Head of caudate nucleus (tissue), 42 donors: ENCODE measurements at regions not wholly inside any gene's neighbourhood (a gene's known extent, or its start where the extent isn't known, plus 50 kb on each side); places are given as distances from the start of the nearest gene placed in this dataset.
"Not testable (repeated sequence)": the region's sequence is repeated elsewhere in the genome, so short reads cannot be mapped to it uniquely, and the experiment has no call there.

Experiments
- DNase-seq, 42 donors: peaks; one replicate each; pipeline versions ENCODE4 v3.0.0 to v3.0.0-alpha.2; 2020 to 2021; ENCODE audit warnings: mixed read lengths in 7 of 42
- intact Hi-C: fragments of 100-400 bp; cut with DNase I; formaldehyde crosslinking; loops from one replicate; pipeline ENCODE4 v1.15.0; 2022

DNA sequence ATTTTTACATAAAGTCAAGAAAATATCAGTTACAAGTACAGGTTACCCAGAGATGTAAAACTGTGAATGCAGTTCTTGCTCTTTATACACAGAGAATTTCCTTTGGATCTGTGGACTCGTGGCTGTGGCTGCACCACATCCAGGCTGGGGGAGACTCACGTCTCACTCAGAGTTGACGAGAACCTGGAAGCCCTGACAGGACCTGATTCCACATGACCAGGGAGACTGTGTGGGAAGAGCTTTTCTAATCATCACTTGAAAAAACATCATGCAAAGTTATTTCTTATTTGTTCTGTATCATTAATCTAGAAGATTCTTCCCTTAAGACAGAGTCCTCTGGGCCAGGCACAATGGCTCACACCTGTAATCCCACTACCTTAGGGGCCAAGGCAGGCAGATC lies 1159.0 kb downstream of the RPIA start:
- intact Hi-C loops = no loop called here
- DNase-seq = no peak

DNA sequence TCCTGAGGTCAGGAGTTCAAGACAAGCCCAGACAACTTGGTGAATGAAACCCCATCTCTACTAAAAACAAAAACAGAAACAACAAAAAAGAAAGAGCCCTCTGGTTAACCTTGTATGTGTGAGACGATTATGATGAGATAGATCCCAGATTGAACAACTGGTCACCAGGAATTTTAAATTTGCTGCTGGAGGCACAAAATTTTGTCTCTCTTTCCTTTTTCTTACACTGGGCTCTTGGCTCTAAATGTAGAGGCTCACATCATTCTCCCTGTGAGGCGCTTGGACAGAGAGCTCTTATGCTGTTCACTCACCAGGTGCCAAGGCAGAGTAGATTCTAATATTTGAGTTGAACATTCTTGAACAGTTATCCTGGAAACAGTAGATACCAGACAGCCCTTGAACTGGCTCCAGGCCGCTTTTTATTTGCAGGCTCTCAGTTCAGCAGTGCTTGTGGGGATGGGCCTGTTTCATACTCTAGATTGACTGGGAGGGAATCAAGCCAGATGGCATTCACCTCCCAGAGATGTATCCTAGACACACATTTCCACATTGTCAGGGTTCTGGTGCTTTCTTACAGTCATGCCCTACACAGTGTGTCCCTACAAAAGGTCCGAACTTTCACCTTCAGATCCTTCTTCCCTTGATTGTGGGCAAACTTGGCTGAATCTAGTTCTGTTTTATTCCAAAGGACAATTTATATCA lies 1159.6 kb downstream of the RPIA start:
- intact Hi-C loops = no loop called here
- DNase-seq = no peak

DNA sequence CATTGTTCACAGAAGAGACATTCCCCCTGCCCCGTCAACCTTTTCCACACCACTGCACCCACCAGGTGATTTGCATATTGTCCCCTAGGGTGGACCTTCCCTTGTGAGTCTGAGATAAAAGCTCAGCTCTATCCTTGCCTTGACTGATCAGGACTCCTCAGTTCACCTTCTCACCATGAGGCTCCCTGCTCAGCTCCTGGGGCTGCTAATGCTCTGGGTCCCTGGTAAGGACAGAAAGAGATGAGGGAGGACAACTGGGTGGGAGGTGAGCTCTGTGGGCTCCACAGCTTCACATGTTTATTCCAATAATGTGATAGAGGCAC lies 1160.1 kb downstream of the RPIA start:
- DNase-seq = no peak
- intact Hi-C loops = no loop called here

DNA sequence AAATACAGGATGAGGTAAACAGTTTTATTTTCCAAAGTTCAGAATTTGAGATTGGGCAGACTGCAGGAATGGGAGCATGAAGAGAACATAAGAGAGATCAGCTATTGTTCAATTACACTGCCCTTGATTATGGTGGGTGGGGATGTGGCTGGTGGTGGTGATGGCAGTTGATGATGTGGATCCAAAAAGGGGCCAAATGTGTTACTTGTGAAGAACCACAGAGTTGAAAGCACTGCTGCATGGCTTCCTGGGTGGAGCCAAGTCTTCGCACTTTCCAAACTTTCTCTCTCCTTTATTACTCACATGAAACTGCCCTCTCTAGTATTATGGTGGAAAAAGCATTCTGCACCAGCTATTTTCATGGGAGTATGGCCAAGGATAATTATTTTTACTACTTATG lies 1162.0 kb downstream of the RPIA start:
- intact Hi-C loops, DNase-seq: not testable (repeated sequence)

- DNase-seq, intact Hi-C loops: not testable (repeated sequence)
Measured at GRCh38 chr2:89855752-89856151, 1164.3 kb downstream of the RPIA start.

- intact Hi-C loops, DNase-seq: not testable (repeated sequence)
Measured at GRCh38 chr2:89856305-89856704, 1164.8 kb downstream of the RPIA start.

GRCh38 chr2:89862164-89862563 lies 1170.7 kb downstream of the RPIA start:
- intact Hi-C loops, DNase-seq: not testable (repeated sequence)

DNA sequence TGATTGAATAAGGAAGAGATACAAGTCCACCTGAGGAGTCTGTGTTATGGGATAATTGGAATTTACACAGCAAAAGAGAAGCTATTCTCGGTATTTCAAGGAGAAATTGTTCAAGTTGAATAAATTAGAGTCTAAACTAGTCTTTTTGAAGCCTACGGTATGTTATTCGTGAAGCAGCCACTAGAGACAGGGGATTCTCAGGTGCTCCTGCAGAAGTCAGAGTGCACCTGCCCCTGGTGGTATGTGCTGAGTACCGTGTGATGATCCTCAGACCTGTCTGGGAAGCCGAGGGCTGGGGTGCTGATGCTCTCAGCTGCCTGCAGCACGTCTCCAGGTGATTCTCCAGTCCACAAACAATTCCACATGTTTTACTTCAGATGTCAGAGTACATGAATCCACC lies 1171.7 kb downstream of the RPIA start:
- intact Hi-C loops, DNase-seq: not testable (repeated sequence)

DNA sequence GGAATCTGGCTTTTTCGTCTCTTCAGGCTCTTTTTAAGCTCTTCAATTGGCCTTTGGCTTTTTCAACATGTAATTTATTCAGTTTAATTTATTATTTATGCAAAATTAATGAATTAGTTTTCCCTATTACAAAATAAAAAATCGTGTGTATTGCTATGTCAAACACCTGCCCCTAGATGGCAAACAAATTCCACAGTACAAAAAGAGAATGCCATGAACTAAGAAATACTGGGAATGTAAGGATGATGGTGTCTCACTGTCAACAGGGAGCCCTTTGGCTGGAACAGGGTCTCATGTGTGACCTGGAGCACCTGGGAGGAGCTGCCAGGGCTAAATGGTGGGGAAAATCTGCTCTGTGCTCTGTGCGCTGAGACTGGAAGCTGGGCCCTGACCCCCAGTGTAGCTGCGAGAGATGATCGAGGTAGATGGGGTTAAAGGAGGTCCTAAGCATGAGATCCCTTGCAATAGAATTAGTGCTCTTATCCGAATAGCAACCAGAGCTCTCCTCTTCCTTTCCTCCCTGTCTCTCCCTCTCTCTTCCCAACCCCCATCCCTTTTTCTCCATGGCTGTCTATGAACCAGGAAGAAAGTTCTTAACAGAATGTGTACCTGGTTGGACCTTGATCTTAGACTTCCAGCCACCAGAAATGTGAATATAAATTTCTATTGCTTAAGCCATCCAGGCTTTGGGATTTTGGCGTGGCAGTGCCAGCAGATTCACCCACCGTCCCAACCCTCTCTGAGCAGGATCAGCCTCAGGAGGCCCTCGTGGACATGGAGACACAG lies 1183.5 kb downstream of the RPIA start:
- DNase-seq, intact Hi-C loops: not testable (repeated sequence)

DNA sequence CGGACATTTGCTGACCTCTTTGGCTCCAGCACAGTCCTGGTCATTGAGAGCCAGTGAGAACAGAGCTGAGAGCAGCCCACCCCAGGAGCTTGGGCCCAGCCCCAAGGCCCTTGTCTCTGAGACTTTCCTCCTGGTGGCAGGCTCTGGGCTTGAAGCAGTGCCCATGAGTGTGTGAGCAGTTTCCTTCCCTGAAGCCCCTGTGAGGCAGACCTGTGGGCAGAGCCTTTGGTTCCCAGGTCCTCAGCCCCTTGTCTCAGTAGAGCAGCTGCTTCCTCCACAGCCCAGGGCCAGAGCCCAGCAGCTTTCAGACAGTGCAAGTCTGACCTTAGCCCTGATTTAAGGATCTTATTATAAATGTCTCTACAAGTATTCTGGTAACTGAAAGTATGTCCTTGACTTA lies 1185.0 kb downstream of the RPIA start:
- DNase-seq, intact Hi-C loops: not testable (repeated sequence)

- DNase-seq, intact Hi-C loops: not testable (repeated sequence)
Measured at GRCh38 chr2:89876878-89877277, 1185.4 kb downstream of the RPIA start.

- DNase-seq, intact Hi-C loops: not testable (repeated sequence)
Measured at GRCh38 chr2:89882880-89883279, 1191.4 kb downstream of the RPIA start.

DNA sequence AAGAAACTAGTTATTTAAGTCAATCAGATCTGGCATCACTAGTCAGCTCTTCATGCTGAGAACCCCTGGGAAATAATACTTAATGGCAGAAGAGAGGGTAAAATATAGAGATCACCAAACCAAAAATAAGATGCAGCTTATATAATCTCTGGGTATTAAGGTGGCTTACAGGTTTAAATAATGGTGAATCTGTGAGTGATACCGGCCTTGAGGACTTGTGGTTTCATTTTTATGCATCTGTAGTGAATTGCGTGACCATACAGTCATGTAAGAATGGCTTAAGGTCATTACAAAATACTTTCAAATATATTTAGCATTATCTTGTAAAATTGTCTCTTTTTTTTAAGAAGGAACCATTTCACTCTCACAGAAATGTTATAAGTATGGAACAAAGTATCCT lies 1192.2 kb downstream of the RPIA start:
- intact Hi-C loops, DNase-seq: not testable (repeated sequence)

DNA sequence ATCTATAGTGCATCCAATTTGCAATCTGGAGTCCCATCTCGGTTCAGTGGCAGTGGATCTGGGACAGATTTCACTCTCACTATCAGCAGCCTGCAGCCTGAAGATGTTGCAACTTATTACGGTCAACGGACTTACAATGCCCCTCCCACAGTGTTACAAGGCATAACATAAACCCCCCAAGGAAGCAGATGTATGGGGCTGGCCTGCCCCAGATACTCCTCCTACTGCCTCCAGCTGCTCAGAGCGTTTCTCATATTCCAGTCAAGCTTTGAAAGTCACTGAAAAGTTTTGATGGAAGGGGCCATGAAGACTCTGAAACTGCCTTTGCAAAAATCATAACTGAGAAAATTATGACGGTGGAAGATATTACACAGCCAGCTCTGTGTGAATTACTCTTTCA lies 1193.6 kb downstream of the RPIA start:
- intact Hi-C loops, DNase-seq: not testable (repeated sequence)

DNA sequence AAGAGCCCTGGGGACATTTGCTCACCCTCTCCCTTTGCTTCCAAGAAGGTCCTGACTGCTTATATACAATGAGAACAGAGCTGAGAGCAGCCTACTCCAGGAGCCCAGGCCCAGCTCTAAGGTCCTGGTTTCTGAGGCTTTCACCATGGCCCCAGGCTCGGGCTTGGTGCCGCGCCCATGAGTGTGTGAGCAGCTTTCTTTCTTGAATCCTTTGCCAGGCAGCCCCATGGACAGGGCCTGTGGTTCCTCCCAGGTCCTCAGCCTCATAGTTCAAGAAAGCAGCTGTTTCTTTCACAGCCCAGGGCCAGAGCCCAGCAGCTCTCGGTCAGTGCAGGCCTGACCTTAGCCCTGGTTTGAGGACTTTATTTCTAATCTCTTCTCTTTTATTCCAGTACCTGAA lies 1197.2 kb downstream of the RPIA start:
- DNase-seq, intact Hi-C loops: not testable (repeated sequence)

- intact Hi-C loops, DNase-seq: not testable (repeated sequence)
Measured at GRCh38 chr2:89890185-89890773, 1198.8 kb downstream of the RPIA start.

DNA sequence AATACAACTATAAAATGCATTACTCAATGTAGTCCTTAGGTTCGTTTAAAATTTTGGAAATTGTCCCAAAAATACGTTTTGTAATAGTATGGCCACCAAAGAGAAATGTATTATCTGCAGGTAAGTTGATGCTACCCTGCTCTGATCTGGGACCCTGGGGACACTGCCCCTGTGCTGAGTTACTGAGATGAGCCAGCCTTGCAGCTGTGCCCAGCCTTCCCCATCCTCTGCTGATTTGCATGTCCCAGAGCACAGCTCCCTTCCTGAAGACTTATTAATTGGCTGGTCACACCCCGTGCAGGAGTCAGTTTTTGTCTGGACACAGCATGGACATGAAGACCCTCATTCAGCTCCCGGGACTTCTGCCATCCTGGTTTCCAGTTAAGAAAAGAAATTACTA lies 1203.5 kb downstream of the RPIA start:
- intact Hi-C loops, DNase-seq: not testable (repeated sequence)

DNA sequence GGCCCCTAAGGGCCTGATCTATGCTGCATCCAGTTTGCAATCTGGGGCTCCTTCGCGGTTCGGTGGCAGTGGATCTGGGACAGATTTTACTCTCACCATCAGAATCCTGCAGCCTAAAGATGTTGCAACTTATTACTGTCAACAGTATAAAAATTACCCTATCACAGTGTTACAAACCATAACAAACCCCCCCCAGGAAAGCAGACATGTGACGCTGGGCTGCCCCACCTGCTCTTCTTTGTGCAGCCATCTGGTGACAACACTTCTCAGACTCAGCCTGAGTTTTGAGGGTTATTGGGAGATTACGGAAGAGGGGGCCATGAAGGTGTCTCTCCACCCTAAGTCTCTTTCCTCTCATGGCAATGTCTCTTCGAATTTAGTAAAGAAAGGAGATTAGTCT lies 1204.2 kb downstream of the RPIA start:
- intact Hi-C loops, DNase-seq: not testable (repeated sequence)

DNA sequence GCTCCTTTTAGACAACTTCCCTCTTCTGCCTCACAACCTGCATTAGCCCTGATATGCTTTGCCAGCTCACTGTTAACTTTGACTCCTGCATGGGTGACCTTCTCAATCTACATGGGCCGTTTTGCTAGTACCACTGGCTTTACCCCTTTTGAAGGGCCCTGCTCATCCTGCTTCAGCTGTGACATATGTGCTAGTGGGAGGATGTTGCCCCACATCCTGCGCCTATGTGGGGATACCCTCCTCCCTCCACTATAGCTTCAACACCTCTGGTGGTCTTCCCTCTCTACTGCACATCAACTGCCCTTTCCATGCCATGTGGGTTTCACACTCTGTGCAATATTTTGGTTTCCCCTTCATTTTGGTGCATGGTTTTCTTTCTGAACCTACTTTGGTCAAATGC lies 1235.5 kb downstream of the RPIA start:
- intact Hi-C loops, DNase-seq: not testable (repeated sequence)

DNA sequence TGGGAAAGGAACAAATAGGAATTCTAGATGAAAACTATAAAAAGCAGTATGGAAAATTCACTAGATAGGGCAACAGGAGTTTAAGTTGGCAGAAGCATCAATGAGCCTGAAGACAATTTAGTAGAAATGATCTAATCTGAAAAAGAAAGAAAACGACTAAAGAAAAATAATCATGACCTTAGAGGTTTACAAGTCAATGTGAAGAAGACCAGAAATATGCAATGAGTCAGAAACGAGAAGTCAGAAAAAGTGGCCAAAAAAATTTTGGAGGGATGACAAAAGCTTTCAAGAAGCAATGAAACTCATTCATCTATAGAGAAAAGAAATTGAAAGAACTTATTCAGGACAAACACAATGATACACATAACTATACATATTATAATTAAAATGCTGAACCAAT lies 1244.0 kb downstream of the RPIA start:
- intact Hi-C loops, DNase-seq: not testable (repeated sequence)
